ENCODE measurements at regions not wholly inside any gene's neighbourhood (a gene's known extent, or its start where the extent isn't known, plus 50 kb on each side); places are given as distances from the start of the nearest gene placed in this dataset.

DNA sequence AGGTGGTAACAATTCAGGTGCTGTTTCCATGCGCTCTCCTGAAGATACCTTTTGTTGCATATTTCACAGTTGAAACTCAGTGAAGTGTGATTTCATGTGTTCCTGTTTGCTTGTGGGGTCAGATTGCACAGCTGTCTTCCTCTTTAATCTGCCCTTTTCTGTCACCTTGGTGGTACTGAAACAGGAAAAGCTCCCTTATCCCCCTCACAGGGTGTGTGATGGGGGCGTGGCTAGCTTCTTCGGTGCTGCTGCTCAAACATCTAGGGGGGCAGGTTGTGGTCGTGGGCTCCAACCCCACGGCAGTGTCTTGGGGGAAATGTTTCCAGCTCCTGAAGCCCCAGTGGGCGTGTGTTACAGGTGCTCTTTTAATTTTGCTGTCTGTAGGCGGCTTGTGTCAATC is 107.4 kb upstream of the KLF14 start:
- TF ChIP-seq, protein P1, sequence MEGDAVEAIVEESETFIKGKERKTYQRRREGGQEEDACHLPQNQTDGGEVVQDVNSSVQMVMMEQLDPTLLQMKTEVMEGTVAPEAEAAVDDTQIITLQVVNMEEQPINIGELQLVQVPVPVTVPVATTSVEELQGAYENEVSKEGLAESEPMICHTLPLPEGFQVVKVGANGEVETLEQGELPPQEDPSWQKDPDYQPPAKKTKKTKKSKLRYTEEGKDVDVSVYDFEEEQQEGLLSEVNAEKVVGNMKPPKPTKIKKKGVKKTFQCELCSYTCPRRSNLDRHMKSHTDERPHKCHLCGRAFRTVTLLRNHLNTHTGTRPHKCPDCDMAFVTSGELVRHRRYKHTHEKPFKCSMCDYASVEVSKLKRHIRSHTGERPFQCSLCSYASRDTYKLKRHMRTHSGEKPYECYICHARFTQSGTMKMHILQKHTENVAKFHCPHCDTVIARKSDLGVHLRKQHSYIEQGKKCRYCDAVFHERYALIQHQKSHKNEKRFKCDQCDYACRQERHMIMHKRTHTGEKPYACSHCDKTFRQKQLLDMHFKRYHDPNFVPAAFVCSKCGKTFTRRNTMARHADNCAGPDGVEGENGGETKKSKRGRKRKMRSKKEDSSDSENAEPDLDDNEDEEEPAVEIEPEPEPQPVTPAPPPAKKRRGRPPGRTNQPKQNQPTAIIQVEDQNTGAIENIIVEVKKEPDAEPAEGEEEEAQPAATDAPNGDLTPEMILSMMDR (IDR thresholded peaks at IDR 0.05; ENCODE audit: extremely low read depth in 1 of 2, insufficient read depth in 1 of 2, low read depth in 1 of 2, low read length in 2 of 2): no peak
- TF ChIP-seq POLR2A (IDR thresholded peaks at IDR 0.05; ENCODE audit: low read depth, low read length): no peak
- no peak for TF ChIP-seq POLR2AphosphoS5 (IDR thresholded peaks at IDR 0.05; ENCODE audit: insufficient read depth, low read depth, low read length)
- TF ChIP-seq EZH2 (IDR thresholded peaks at IDR 0.05; ENCODE audit: borderline replicate concordance, low read depth, low read length, severe bottlenecking): no peak
- TF ChIP-seq FOS (IDR thresholded peaks at IDR 0.05; ENCODE audit: borderline replicate concordance, insufficient read depth, low read length): no peak
